HUES64 (cell line): ENCODE measurements at regions not wholly inside any gene's neighbourhood (a gene's known extent, or its start where the extent isn't known, plus 50 kb on each side); places are given as distances from the start of the nearest gene placed in this dataset.
A peak's percentile ranks its signal among the peaks of the same experiment; 100 is the strongest.
"Not testable (repeated sequence)": the region's sequence is repeated elsewhere in the genome, so short reads cannot be mapped to it uniquely, and the experiment has no call there.

Experiments used
- H3K27ac ChIP-seq: 2 replicates; pipeline ENCODE4 v1.7.0; 2013; ENCODE audit warnings: low read depth, low read length, inconsistent platforms
- H3K27me3 ChIP-seq: 2 replicates; pipeline ENCODE4 v1.6.1; 2013; ENCODE audit warnings: mild to moderate bottlenecking, low read length; ENCODE audit not compliant: insufficient read depth
- H3K36me3 ChIP-seq: 2 replicates; pipeline ENCODE4 v1.6.1; 2013; ENCODE audit warnings: mild to moderate bottlenecking, low read length; ENCODE audit not compliant: insufficient read depth
- H3K4me1 ChIP-seq: 2 replicates; pipeline ENCODE4 v1.6.1; 2013; ENCODE audit warnings: mild to moderate bottlenecking, low read length, moderate library complexity; ENCODE audit not compliant: insufficient read depth
- H3K4me3 ChIP-seq: 2 replicates; pipeline ENCODE4 v1.5.1; 2013; ENCODE audit warnings: mild to moderate bottlenecking, low read length, moderate library complexity
- H3K9ac ChIP-seq: 2 replicates; pipeline ENCODE4 v1.6.1; 2013; ENCODE audit warnings: mild to moderate bottlenecking, low read depth, low read length
- H3K9me3 ChIP-seq: 2 replicates; pipeline ENCODE4 v1.6.1; 2013; ENCODE audit warnings: low read depth, low read length; ENCODE audit not compliant: insufficient read depth
- WGBS: fragments of 150-250, 120-280 bp; methylation state at CpG from one replicate; pipeline ENCODE4 v1.1.7; 2013; ENCODE audit warnings: missing lambda C conversion rate; 5-methylcytosine and 5-hydroxymethylcytosine counted together

- H3K27me3 ChIP-seq, result no peaks in the 10 kb centered on the region
- no peak overlapping the region for H3K9ac ChIP-seq
- H3K4me1 ChIP-seq, result peaks cover 37% of the 10 kb centered on the region
- H3K9me3 ChIP-seq, result peaks cover 20% of the 10 kb centered on the region; the same call in 1 of the 2 replicates
- H3K4me3 ChIP-seq, result no peak overlapping the region
- WGBS, result 89% methylated on average over 4 of the region's 4 CpGs
- H3K36me3 ChIP-seq, result no peaks in the 10 kb centered on the region
- no peak overlapping the region for H3K27ac ChIP-seq
Observed at GRCh38 chr4:97139791-97140190, 1003.5 kb downstream of the STPG2 start.

- Histone ChIP-seq H3K9ac (peak overlapping the region; percentile 30; the same call in 1 of the 2 replicates), H3K4me3 (peak overlapping the region; percentile 17; the same call in 1 of the 2 replicates), H3K27me3 (no peaks in the 10 kb centered on the region), H3K9me3 (peaks cover 20% of the 10 kb centered on the region; the same call in 1 of the 2 replicates), H3K36me3 (no peaks in the 10 kb centered on the region), H3K4me1 (peaks cover 37% of the 10 kb centered on the region), H3K27ac (peak overlapping the region; percentile 78)
- WGBS, result 95% methylated on average over 3 of the region's 3 CpGs
Observed at GRCh38 chr4:97140545-97140944, 1002.7 kb downstream of the STPG2 start.

GRCh38 chr4:97141332-97141731 lies 1001.9 kb downstream of the STPG2 start:
- Histone ChIP-seq H3K4me3 (peak overlapping the region; percentile 17; the same call in 1 of the 2 replicates), H3K4me1 (peaks cover 37% of the 10 kb centered on the region), H3K9ac (peak overlapping the region; percentile 30; the same call in 1 of the 2 replicates), H3K27ac (peak overlapping the region; percentile 78), H3K9me3 (peaks cover 20% of the 10 kb centered on the region; the same call in 1 of the 2 replicates)
- H3K36me3 ChIP-seq, H3K27me3 ChIP-seq: not testable (repeated sequence)
- WGBS, result 86% methylated on average over 4 of the region's 5 CpGs

- H3K9me3 ChIP-seq, result peaks cover 20% of the 10 kb centered on the region; the same call in 1 of the 2 replicates
- peaks cover 37% of the 10 kb centered on the region for H3K4me1 ChIP-seq
- H3K4me3 ChIP-seq, result no peak overlapping the region
- no peaks in the 10 kb centered on the region for H3K36me3 ChIP-seq
- peak overlapping the region; percentile 40; the same call in 1 of the 2 replicates for H3K9ac ChIP-seq
- H3K27me3 ChIP-seq, result no peaks in the 10 kb centered on the region
- 94% methylated on average over 2 of the region's 2 CpGs for WGBS
- H3K27ac ChIP-seq, result peak overlapping the region; percentile 18; the same call in 1 of the 2 replicates
Observed at GRCh38 chr4:97142410-97142809, 1000.9 kb downstream of the STPG2 start.

- peaks cover 37% of the 10 kb centered on the region for H3K4me1 ChIP-seq
- no peak overlapping the region for H3K27ac ChIP-seq
- H3K4me3 ChIP-seq, result no peak overlapping the region
- no peak overlapping the region for H3K9ac ChIP-seq
- H3K9me3 ChIP-seq, result peaks cover 17% of the 10 kb centered on the region; the same call in 1 of the 2 replicates
- H3K36me3 ChIP-seq, result no peaks in the 10 kb centered on the region
- 97% methylated on average over 3 of the region's 4 CpGs for WGBS
- H3K27me3 ChIP-seq, result no peaks in the 10 kb centered on the region
Observed at GRCh38 chr4:97142893-97143292, 1000.4 kb downstream of the STPG2 start.

- Histone ChIP-seq H3K36me3 (no peaks in the 10 kb centered on the region), H3K9me3 (peaks cover 7% of the 10 kb centered on the region; the same call in 1 of the 2 replicates), H3K27me3 (no peaks in the 10 kb centered on the region), H3K4me1 (peaks cover 37% of the 10 kb centered on the region), H3K27ac (no peak overlapping the region), H3K9ac (no peak overlapping the region), H3K4me3 (no peak overlapping the region)
- 83% methylated on average over 1 of the region's 1 CpG for WGBS
Observed at GRCh38 chr4:97144199-97144598, 999.1 kb downstream of the STPG2 start.

- 100% methylated on average over 1 of the region's 2 CpGs for WGBS
- H3K36me3 ChIP-seq, result no peaks in the 10 kb centered on the region
- no peak overlapping the region for H3K9ac ChIP-seq
- no peaks in the 10 kb centered on the region for H3K9me3 ChIP-seq
- H3K27me3 ChIP-seq, result no peaks in the 10 kb centered on the region
- H3K27ac ChIP-seq, result no peak overlapping the region
- H3K4me3 ChIP-seq, result no peak overlapping the region
- no peaks in the 10 kb centered on the region for H3K4me1 ChIP-seq
Observed at GRCh38 chr4:97150966-97151365, 992.3 kb downstream of the STPG2 start.

GRCh38 chr4:97152149-97152548 lies 991.1 kb downstream of the STPG2 start:
- no peak overlapping the region for H3K4me3 ChIP-seq
- no peaks in the 10 kb centered on the region for H3K9me3 ChIP-seq
- no peak overlapping the region for H3K27ac ChIP-seq
- H3K4me1 ChIP-seq, result no peaks in the 10 kb centered on the region
- H3K36me3 ChIP-seq, result no peaks in the 10 kb centered on the region
- no peak overlapping the region for H3K9ac ChIP-seq
- no peaks in the 10 kb centered on the region for H3K27me3 ChIP-seq

GRCh38 chr4:97153042-97153441 lies 990.2 kb downstream of the STPG2 start:
- Histone ChIP-seq H3K4me3 (no peak overlapping the region), H3K9ac (no peak overlapping the region), H3K27me3 (no peaks in the 10 kb centered on the region), H3K4me1 (no peaks in the 10 kb centered on the region), H3K27ac (no peak overlapping the region), H3K36me3 (no peaks in the 10 kb centered on the region), H3K9me3 (no peaks in the 10 kb centered on the region)
- 94% methylated on average over 1 of the region's 1 CpG for WGBS

GRCh38 chr4:97159625-97160024 lies 983.7 kb downstream of the STPG2 start:
- no peaks in the 10 kb centered on the region for H3K4me1 ChIP-seq
- H3K27me3 ChIP-seq, result no peaks in the 10 kb centered on the region
- no peak overlapping the region for H3K9ac ChIP-seq
- 100% methylated on average over 1 of the region's 1 CpG for WGBS
- H3K36me3 ChIP-seq, result no peaks in the 10 kb centered on the region
- no peak overlapping the region for H3K4me3 ChIP-seq
- no peaks in the 10 kb centered on the region; the same call in 1 of the 2 replicates for H3K9me3 ChIP-seq
- H3K27ac ChIP-seq, result no peak overlapping the region

GRCh38 chr4:97185233-97185632 lies 958.0 kb downstream of the STPG2 start:
- Histone ChIP-seq H3K4me1 (peaks cover 7% of the 10 kb centered on the region), H3K27me3 (no peaks in the 10 kb centered on the region), H3K36me3 (no peaks in the 10 kb centered on the region), H3K9me3 (peaks cover 2% of the 10 kb centered on the region; the same call in 1 of the 2 replicates), H3K27ac (no peak overlapping the region), H3K4me3 (no peak overlapping the region), H3K9ac (no peak overlapping the region)

GRCh38 chr4:97197106-97197505 lies 946.2 kb downstream of the STPG2 start:
- no peaks in the 10 kb centered on the region for H3K27me3 ChIP-seq
- no peak overlapping the region for H3K9ac ChIP-seq
- no peak overlapping the region for H3K27ac ChIP-seq
- H3K36me3 ChIP-seq, result no peaks in the 10 kb centered on the region
- no peak overlapping the region for H3K4me3 ChIP-seq
- H3K9me3 ChIP-seq, result no peaks in the 10 kb centered on the region
- 83% methylated on average over 2 of the region's 2 CpGs for WGBS
- H3K4me1 ChIP-seq, result peaks cover 4% of the 10 kb centered on the region; the same call in 1 of the 2 replicates
